ENCODE measurements at regions not wholly inside any gene's neighbourhood (a gene's known extent, or its start where the extent isn't known, plus 50 kb on each side); places are given as distances from the start of the nearest gene placed in this dataset.
"Not testable (repeated sequence)": the region's sequence is repeated elsewhere in the genome, so short reads cannot be mapped to it uniquely, and the experiment has no call there.

GRCh38 chr20:30811885-30812671 lies 445.4 kb upstream of the DEFB115 start:
- DNase-seq (no peak), ATAC-seq (peak; percentile 29)

GRCh38 chr20:30812739-30813411 lies 444.6 kb upstream of the DEFB115 start:
- DNase-seq (no peak), ATAC-seq (no peak)

GRCh38 chr20:30813412-30814311 lies 443.8 kb upstream of the DEFB115 start:
- DNase-seq: not testable (repeated sequence)
- peak; percentile 29 for ATAC-seq

- DNase-seq, ATAC-seq: not testable (repeated sequence)
Observed at GRCh38 chr20:30814312-30814639, 443.2 kb upstream of the DEFB115 start.

- ATAC-seq, DNase-seq: not testable (repeated sequence)
Observed at GRCh38 chr20:30815027-30815576, 442.4 kb upstream of the DEFB115 start.

- ATAC-seq (no peak), DNase-seq (no peak)
Observed at GRCh38 chr20:30815577-30816181, 441.8 kb upstream of the DEFB115 start.

- ATAC-seq: peak; percentile 51
- no peak for DNase-seq
Observed at GRCh38 chr20:30816182-30816645, 441.2 kb upstream of the DEFB115 start.

- not testable (repeated sequence) for ATAC-seq, DNase-seq
Observed at GRCh38 chr20:30821615-30822014, 435.8 kb upstream of the DEFB115 start.

GRCh38 chr20:30824666-30825065 lies 432.8 kb upstream of the DEFB115 start:
- DNase-seq, ATAC-seq: not testable (repeated sequence)

GRCh38 chr20:30845923-30846322 lies 411.5 kb upstream of the DEFB115 start:
- ATAC-seq, DNase-seq: not testable (repeated sequence)

- not testable (repeated sequence) for DNase-seq, ATAC-seq
Observed at GRCh38 chr20:30868271-30868670, 389.2 kb upstream of the DEFB115 start.

- not testable (repeated sequence) for ATAC-seq, DNase-seq
Observed at GRCh38 chr20:30871127-30871526, 386.3 kb upstream of the DEFB115 start.

- not testable (repeated sequence) for DNase-seq, ATAC-seq
Observed at GRCh38 chr20:30872252-30872651, 385.2 kb upstream of the DEFB115 start.

GRCh38 chr20:30875868-30876267 lies 381.6 kb upstream of the DEFB115 start:
- ATAC-seq, DNase-seq: not testable (repeated sequence)

GRCh38 chr20:30891400-30891799 lies 366.1 kb upstream of the DEFB115 start:
- DNase-seq: peak; percentile 7
- ATAC-seq: not testable (repeated sequence)

- no peak for ATAC-seq
- DNase-seq: no peak
Observed at GRCh38 chr20:30892541-30893345, 364.7 kb upstream of the DEFB115 start.

GRCh38 chr20:30893346-30894314 lies 363.8 kb upstream of the DEFB115 start:
- DNase-seq, ATAC-seq: not testable (repeated sequence)

GRCh38 chr20:30894707-30895353 lies 362.6 kb upstream of the DEFB115 start:
- not testable (repeated sequence) for ATAC-seq, DNase-seq

GRCh38 chr20:30895354-30895711 lies 362.1 kb upstream of the DEFB115 start:
- ATAC-seq, DNase-seq: not testable (repeated sequence)

Data from stimulated activated naive CD8-positive, alpha-beta T cell treated with anti-CD3 and anti-CD28 coated beads, Interleukin-15, Interleukin-2, amounts not matched to agents 100 U/mL and 50 U/mL, for 24 hours (primary cell).